Gastroesophageal sphincter (tissue), 3 donors: ENCODE measurements at regions not wholly inside any gene's neighbourhood (a gene's known extent, or its start where the extent isn't known, plus 50 kb on each side); places are given as distances from the start of the nearest gene placed in this dataset.

Source experiments
- EP300 ChIP-seq: sonication (generic); formaldehyde crosslinking; IDR thresholded peaks from one replicate; pipeline ENCODE4 v1.6.1; 2017; ENCODE audit warnings: antibody characterized with exemption, mild to moderate bottlenecking
- TF ChIP-seq, protein P1 (sequence below), 4 experiments: fragments of 200-600 bp in 2 of 4; fragments of 450-650 bp in 2 of 4; sonication (generic) in 1 of 4; IDR thresholded peaks; one replicate each; pipeline ENCODE4 v1.5.1; 2017 to 2019; ENCODE audit warnings: antibody characterized with exemption in 4 of 4, mild to moderate bottlenecking in 2 of 4, moderate library complexity in 2 of 4

DNA sequence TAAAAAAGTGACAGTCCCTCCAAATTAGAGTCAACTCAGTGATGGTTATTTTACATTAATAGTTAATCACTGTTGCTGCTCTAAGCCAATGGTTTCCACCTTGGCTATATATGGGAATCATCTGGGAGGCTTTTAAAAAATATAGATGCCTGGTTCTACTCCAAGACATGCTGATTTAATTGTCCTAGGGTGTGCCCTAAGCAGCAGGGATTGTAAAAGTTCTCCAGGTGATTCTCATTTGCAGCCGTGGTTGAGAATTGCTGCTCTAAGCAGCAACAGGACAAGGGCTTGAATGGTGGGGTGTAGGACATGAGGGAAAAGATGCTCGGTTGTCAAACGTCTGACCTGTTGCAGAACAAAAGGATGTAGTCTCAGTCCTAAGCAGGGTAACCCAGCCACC, 405.1 kb upstream of the MCTP2 start:
- TF ChIP-seq, protein P1, sequence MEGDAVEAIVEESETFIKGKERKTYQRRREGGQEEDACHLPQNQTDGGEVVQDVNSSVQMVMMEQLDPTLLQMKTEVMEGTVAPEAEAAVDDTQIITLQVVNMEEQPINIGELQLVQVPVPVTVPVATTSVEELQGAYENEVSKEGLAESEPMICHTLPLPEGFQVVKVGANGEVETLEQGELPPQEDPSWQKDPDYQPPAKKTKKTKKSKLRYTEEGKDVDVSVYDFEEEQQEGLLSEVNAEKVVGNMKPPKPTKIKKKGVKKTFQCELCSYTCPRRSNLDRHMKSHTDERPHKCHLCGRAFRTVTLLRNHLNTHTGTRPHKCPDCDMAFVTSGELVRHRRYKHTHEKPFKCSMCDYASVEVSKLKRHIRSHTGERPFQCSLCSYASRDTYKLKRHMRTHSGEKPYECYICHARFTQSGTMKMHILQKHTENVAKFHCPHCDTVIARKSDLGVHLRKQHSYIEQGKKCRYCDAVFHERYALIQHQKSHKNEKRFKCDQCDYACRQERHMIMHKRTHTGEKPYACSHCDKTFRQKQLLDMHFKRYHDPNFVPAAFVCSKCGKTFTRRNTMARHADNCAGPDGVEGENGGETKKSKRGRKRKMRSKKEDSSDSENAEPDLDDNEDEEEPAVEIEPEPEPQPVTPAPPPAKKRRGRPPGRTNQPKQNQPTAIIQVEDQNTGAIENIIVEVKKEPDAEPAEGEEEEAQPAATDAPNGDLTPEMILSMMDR (IDR thresholded peaks at IDR 0.05) = no peak
- no peak for TF ChIP-seq EP300
